ENCODE measurements at regions not wholly inside any gene's neighbourhood (a gene's known extent, or its start where the extent isn't known, plus 50 kb on each side); places are given as distances from the start of the nearest gene placed in this dataset.

- FAIRE-seq, result no peak
- DNase-seq (ENCODE audit: insufficient read length, low spot score), result no peak
- no peak for TF ChIP-seq POLR2A (IDR thresholded peaks at IDR 0.05; ENCODE audit: low read depth, low read length)
- no peak for TF ChIP-seq POLR2AphosphoS5 (IDR thresholded peaks at IDR 0.05; ENCODE audit: low read depth, low read length)
- TF ChIP-seq PAX5 (IDR thresholded peaks at IDR 0.05; ENCODE audit: insufficient read depth, low read length, severe bottlenecking), result no peak
- TF ChIP-seq POU2F2 (IDR thresholded peaks at IDR 0.05; ENCODE audit: low read depth, low read length), result no peak
- no peak for TF ChIP-seq SPI1 (IDR thresholded peaks at IDR 0.05; ENCODE audit: low read depth, low read length)
- no peak for TF ChIP-seq TAF1 (IDR thresholded peaks at IDR 0.05; ENCODE audit: low read depth, low read length)
These were observed 177.4 kb downstream of the NSG2 start for GRCh38 chr5:174222891-174223290.

GRCh38 chr5:174223355-174223754, 177.8 kb downstream of the NSG2 start:
- FAIRE-seq (no peak), DNase-seq (ENCODE audit: insufficient read length, low spot score) (no peak)
- TF ChIP-seq POU2F2 (IDR thresholded peaks at IDR 0.05; ENCODE audit: low read depth, low read length) (no peak), POLR2A (IDR thresholded peaks at IDR 0.05; ENCODE audit: low read depth, low read length) (no peak), TAF1 (IDR thresholded peaks at IDR 0.05; ENCODE audit: low read depth, low read length) (no peak), POLR2AphosphoS5 (IDR thresholded peaks at IDR 0.05; ENCODE audit: low read depth, low read length) (no peak), PAX5 (IDR thresholded peaks at IDR 0.05; ENCODE audit: insufficient read depth, low read length, severe bottlenecking) (no peak), SPI1 (IDR thresholded peaks at IDR 0.05; ENCODE audit: low read depth, low read length) (no peak)

GRCh38 chr5:174229068-174229467, 183.6 kb downstream of the NSG2 start:
- DNase-seq (ENCODE audit: insufficient read length, low spot score) (no peak), FAIRE-seq (no peak)
- TF ChIP-seq POLR2A (IDR thresholded peaks at IDR 0.05; ENCODE audit: low read depth, low read length), result no peak
- TF ChIP-seq POU2F2 (IDR thresholded peaks at IDR 0.05; ENCODE audit: low read depth, low read length), result no peak
- TF ChIP-seq POLR2AphosphoS5 (IDR thresholded peaks at IDR 0.05; ENCODE audit: low read depth, low read length), result no peak
- TF ChIP-seq PAX5 (IDR thresholded peaks at IDR 0.05; ENCODE audit: insufficient read depth, low read length, severe bottlenecking), result no peak
- no peak for TF ChIP-seq TAF1 (IDR thresholded peaks at IDR 0.05; ENCODE audit: low read depth, low read length)
- no peak for TF ChIP-seq SPI1 (IDR thresholded peaks at IDR 0.05; ENCODE audit: low read depth, low read length)

GRCh38 chr5:174229514-174230370, 184.2 kb downstream of the NSG2 start:
- FAIRE-seq, result no peak
- no peak for DNase-seq (ENCODE audit: insufficient read length, low spot score)
- TF ChIP-seq POU2F2 (IDR thresholded peaks at IDR 0.05; ENCODE audit: low read depth, low read length), result no peak
- no peak for TF ChIP-seq SPI1 (IDR thresholded peaks at IDR 0.05; ENCODE audit: low read depth, low read length)
- TF ChIP-seq TAF1 (IDR thresholded peaks at IDR 0.05; ENCODE audit: low read depth, low read length), result no peak

GRCh38 chr5:174231956-174232487, 186.5 kb downstream of the NSG2 start:
- FAIRE-seq (no peak), DNase-seq (ENCODE audit: insufficient read length, low spot score) (no peak)

GRCh38 chr5:174234388-174234787, 188.9 kb downstream of the NSG2 start:
- FAIRE-seq (no peak), DNase-seq (ENCODE audit: insufficient read length, low spot score) (no peak)
- TF ChIP-seq POLR2A (IDR thresholded peaks at IDR 0.05; ENCODE audit: low read depth, low read length) (no peak), PAX5 (IDR thresholded peaks at IDR 0.05; ENCODE audit: insufficient read depth, low read length, severe bottlenecking) (no peak), POLR2AphosphoS5 (IDR thresholded peaks at IDR 0.05; ENCODE audit: low read depth, low read length) (no peak)

More at GRCh38 chr5:174231956-174232487, 186.5 kb downstream of the NSG2 start:
- TF ChIP-seq POLR2AphosphoS5 (IDR thresholded peaks at IDR 0.05; ENCODE audit: low read depth, low read length), result no peak
- TF ChIP-seq SPI1 (IDR thresholded peaks at IDR 0.05; ENCODE audit: low read depth, low read length), result no peak
- no peak for TF ChIP-seq POU2F2 (IDR thresholded peaks at IDR 0.05; ENCODE audit: low read depth, low read length)
- TF ChIP-seq PAX5 (IDR thresholded peaks at IDR 0.05; ENCODE audit: insufficient read depth, low read length, severe bottlenecking), result no peak
- no peak for TF ChIP-seq POLR2A (IDR thresholded peaks at IDR 0.05; ENCODE audit: low read depth, low read length)
- no peak for TF ChIP-seq TAF1 (IDR thresholded peaks at IDR 0.05; ENCODE audit: low read depth, low read length)

GRCh38 chr5:174235221-174236011, 189.9 kb downstream of the NSG2 start:
- FAIRE-seq, result no peak
- TF ChIP-seq POLR2AphosphoS5 (IDR thresholded peaks at IDR 0.05; ENCODE audit: low read depth, low read length) (no peak), POU2F2 (IDR thresholded peaks at IDR 0.05; ENCODE audit: low read depth, low read length) (no peak), PAX5 (IDR thresholded peaks at IDR 0.05; ENCODE audit: insufficient read depth, low read length, severe bottlenecking) (no peak), SPI1 (IDR thresholded peaks at IDR 0.05; ENCODE audit: low read depth, low read length) (no peak), TAF1 (IDR thresholded peaks at IDR 0.05; ENCODE audit: low read depth, low read length) (no peak), POLR2A (IDR thresholded peaks at IDR 0.05; ENCODE audit: low read depth, low read length) (no peak)
- no peak for DNase-seq (ENCODE audit: insufficient read length, low spot score)

GRCh38 chr5:174236070-174236469, 190.6 kb downstream of the NSG2 start:
- no peak for FAIRE-seq
- TF ChIP-seq POU2F2 (IDR thresholded peaks at IDR 0.05; ENCODE audit: low read depth, low read length) (no peak), TAF1 (IDR thresholded peaks at IDR 0.05; ENCODE audit: low read depth, low read length) (no peak), SPI1 (IDR thresholded peaks at IDR 0.05; ENCODE audit: low read depth, low read length) (no peak), POLR2AphosphoS5 (IDR thresholded peaks at IDR 0.05; ENCODE audit: low read depth, low read length) (no peak), PAX5 (IDR thresholded peaks at IDR 0.05; ENCODE audit: insufficient read depth, low read length, severe bottlenecking) (no peak), POLR2A (IDR thresholded peaks at IDR 0.05; ENCODE audit: low read depth, low read length) (no peak)
- no peak for DNase-seq (ENCODE audit: insufficient read length, low spot score)

GRCh38 chr5:174239718-174240117, 194.2 kb downstream of the NSG2 start:
- TF ChIP-seq POU2F2 (IDR thresholded peaks at IDR 0.05; ENCODE audit: low read depth, low read length), result no peak
- TF ChIP-seq TAF1 (IDR thresholded peaks at IDR 0.05; ENCODE audit: low read depth, low read length), result no peak
- TF ChIP-seq POLR2AphosphoS5 (IDR thresholded peaks at IDR 0.05; ENCODE audit: low read depth, low read length), result no peak
- no peak for TF ChIP-seq SPI1 (IDR thresholded peaks at IDR 0.05; ENCODE audit: low read depth, low read length)
- TF ChIP-seq PAX5 (IDR thresholded peaks at IDR 0.05; ENCODE audit: insufficient read depth, low read length, severe bottlenecking), result no peak
- no peak for TF ChIP-seq POLR2A (IDR thresholded peaks at IDR 0.05; ENCODE audit: low read depth, low read length)
- DNase-seq (ENCODE audit: insufficient read length, low spot score), result no peak
- no peak for FAIRE-seq

Data from GM12891 (cell line).